Central memory CD8-positive, alpha-beta T cell (primary cell): ENCODE measurements at regions not wholly inside any gene's neighbourhood (a gene's known extent, or its start where the extent isn't known, plus 50 kb on each side); places are given as distances from the start of the nearest gene placed in this dataset.

Source experiments
- ATAC-seq: fragments of 150-1000 bp; cut with Tn5 transposase; replicated peaks from 2 replicates; pipeline ENCODE4 v1.10.0; 2022; ENCODE audit warnings: mild to moderate bottlenecking, moderate FRiP score, moderate number of reproducible peaks; ENCODE audit not compliant: poor library complexity, severe bottlenecking; ENCODE audit errors: extremely low read depth
- DNase-seq, 2 donors: peaks; one replicate each; pipeline ENCODE4 v3.0.0; 2021; ENCODE audit warnings: low spot score in 2 of 2
- H3K27ac Mint-ChIP-seq: one replicate; pipeline ENCODE4 v1.8.0; 2022; ENCODE audit warnings: low read depth, mild to moderate bottlenecking, moderate library complexity, mixed read lengths
- H3K27me3 Mint-ChIP-seq: one replicate; pipeline ENCODE4 v1.8.0; 2022; ENCODE audit warnings: mixed read lengths
- H3K36me3 Mint-ChIP-seq: one replicate; pipeline ENCODE4 v1.8.0; 2022; ENCODE audit warnings: mild to moderate bottlenecking, moderate library complexity, mixed read lengths; ENCODE audit not compliant: insufficient read depth
- H3K4me1 Mint-ChIP-seq: one replicate; pipeline ENCODE4 v1.8.0; 2022; ENCODE audit warnings: mixed read lengths
- H3K4me3 Mint-ChIP-seq: one replicate; pipeline ENCODE4 v1.8.0; 2022; ENCODE audit warnings: mild to moderate bottlenecking, moderate library complexity, mixed read lengths
- H3K9me3 Mint-ChIP-seq: one replicate; pipeline ENCODE4 v1.8.0; 2022; ENCODE audit warnings: mixed read lengths

DNA sequence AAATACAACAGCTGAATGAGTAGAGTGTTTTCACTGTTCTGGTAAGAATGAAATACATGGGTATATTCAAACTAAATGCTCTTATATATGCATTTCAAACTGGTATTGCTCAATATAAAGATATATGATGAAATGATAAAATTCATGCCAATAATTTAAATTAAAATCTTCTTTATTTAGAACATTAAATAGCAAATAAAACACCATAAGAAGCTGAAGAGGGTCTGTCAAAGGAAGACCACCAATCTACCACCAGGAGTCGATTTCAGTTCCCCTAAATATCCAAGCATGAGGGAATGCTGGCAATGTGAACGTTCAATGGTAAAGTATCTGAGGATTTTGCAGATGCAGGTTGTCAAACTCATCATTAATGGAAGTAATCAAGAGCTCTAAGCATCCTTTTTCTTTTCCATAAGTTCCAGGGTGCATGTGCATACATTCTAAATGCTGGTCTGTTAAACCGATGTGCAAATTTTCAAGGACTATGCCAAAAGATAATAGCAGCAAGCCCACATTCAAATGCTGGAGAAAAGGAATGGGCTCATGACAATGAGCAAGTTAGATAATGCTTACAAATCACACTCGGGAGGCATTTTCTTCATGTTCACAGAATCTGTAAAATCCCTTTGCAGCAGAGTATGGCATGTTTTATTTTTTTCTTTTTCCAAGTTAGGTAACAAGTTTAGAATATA lies 118.8 kb upstream of the MTAP start:
- Mint-ChIP-seq H3K9me3 (no peaks in the 10 kb centered on the region), H3K4me3 (no peak overlapping the region), H3K27ac (no peak overlapping the region), H3K27me3 (no peaks in the 10 kb centered on the region), H3K4me1 (no peaks in the 10 kb centered on the region), H3K36me3 (no peaks in the 10 kb centered on the region)
- DNase-seq: no peak
- ATAC-seq: no peak

DNA sequence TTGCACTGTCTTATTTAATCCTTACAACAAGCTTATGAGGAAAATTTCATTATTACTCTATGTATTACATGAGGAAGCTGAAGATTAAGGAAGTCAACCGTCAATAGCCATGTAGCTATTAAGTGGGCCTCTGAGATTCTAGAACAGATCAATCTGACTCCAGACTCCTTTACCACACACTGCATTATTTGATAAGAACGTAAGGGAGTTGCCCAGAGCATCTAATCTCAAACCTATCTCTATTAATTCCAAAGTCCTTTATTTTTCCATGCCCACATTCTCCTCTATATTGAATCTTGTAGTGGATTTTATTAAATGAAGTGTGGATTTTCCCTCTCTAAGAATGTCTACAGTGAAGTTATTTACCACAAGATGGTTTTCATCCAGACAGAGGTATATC lies 118.2 kb upstream of the MTAP start:
- H3K27me3 Mint-ChIP-seq: no peaks in the 10 kb centered on the region
- no peak for DNase-seq
- H3K36me3 Mint-ChIP-seq: no peaks in the 10 kb centered on the region
- no peaks in the 10 kb centered on the region for H3K9me3 Mint-ChIP-seq
- H3K4me3 Mint-ChIP-seq: no peak overlapping the region
- ATAC-seq: no peak
- H3K27ac Mint-ChIP-seq: no peak overlapping the region
- no peaks in the 10 kb centered on the region for H3K4me1 Mint-ChIP-seq

DNA sequence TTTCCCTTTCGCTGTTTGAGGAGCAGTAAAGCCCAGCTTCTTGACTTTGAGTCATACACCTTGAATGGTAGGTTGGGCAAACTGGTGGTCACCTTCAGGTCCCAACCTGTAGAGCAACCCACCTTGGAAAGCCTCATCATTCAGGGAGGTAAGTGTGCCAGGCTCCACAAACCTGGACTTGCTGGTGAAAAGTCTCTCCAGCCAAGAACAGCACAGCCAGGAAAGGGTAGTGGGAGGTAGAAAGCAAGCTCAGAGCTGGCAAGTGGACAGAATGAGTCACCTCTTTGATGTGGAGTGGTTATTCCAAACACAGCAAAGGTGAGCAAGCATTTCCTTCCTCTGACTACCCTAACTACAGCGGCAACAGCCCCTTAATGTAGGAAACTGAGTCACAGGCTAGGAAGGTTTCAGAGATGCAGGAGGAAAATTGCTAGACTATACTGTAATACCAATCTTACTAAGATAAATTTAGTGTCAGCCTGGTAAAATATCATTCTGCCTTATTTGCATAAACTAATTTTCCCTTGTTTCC lies 117.5 kb upstream of the MTAP start:
- H3K27me3 Mint-ChIP-seq: no peaks in the 10 kb centered on the region
- H3K9me3 Mint-ChIP-seq: no peaks in the 10 kb centered on the region
- H3K27ac Mint-ChIP-seq: no peak overlapping the region
- no peak for DNase-seq
- H3K36me3 Mint-ChIP-seq: no peaks in the 10 kb centered on the region
- H3K4me3 Mint-ChIP-seq: no peak overlapping the region
- H3K4me1 Mint-ChIP-seq: no peaks in the 10 kb centered on the region
- no peak for ATAC-seq

DNA sequence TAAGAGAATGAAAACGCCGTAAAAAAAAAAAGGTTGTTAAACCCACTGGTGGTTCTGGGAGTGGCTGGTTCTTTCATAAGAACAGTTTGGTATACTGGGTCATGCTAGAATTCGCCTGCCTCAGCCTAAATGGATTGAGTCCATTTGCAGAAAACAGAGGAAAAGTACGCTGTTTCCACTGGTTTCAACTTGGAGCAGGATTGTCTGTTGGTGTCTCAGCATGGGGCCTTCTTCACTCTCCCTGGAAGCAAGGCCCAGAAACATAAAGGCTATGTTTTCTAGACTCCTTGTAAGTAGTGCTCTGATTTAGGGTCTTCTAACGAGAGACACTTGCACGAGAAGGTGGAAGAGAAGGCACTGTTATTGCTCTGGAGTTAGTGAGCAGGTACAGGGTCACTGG lies 116.9 kb upstream of the MTAP start:
- no peak for ATAC-seq
- Mint-ChIP-seq H3K27me3 (no peaks in the 10 kb centered on the region), H3K4me3 (no peak overlapping the region), H3K27ac (no peak overlapping the region), H3K9me3 (no peaks in the 10 kb centered on the region), H3K36me3 (no peaks in the 10 kb centered on the region), H3K4me1 (no peaks in the 10 kb centered on the region)
- DNase-seq: no peak

DNA sequence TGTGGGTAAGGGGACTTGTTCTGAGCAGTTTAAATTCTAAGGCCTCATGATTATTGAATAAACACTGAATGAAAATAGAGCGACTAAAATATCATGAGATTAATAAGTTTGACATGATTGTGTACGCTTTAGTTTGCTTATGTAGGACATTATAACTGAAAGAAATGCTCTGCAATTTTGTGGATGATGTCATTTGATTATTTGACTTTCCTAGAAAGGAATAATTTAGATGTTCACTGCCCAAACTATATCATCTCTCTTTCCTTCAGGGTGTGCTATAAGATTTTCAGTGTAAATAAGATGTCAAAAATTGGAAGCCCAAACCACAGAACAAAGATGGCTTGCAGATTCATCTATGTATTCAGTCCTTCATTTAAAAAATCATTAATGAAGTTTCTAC lies 115.7 kb upstream of the MTAP start:
- no peaks in the 10 kb centered on the region for H3K9me3 Mint-ChIP-seq
- H3K27ac Mint-ChIP-seq: no peak overlapping the region
- peaks cover 8% of the 10 kb centered on the region for H3K27me3 Mint-ChIP-seq
- DNase-seq (no peak), ATAC-seq (no peak)
- H3K4me3 Mint-ChIP-seq: no peak overlapping the region
- H3K4me1 Mint-ChIP-seq: no peaks in the 10 kb centered on the region
- no peaks in the 10 kb centered on the region for H3K36me3 Mint-ChIP-seq

DNA sequence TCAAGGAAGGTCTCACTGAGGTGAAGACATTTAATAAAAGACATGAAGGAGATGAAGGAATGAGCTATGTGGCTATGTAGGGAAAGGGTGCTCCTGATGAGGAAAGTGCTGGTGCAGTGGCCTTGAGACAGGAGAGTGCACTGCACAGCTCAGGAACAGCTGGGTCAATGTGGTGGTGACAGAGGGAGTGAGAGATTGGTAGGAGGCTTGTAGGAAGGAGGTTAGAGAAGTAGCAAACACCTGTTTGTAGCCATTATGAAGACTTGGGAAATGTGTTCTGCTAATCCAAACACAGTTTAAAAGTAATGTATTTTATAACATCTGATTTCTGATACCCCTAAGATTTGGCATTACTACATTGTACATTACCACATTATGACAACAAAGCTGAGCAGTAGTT lies 115.1 kb upstream of the MTAP start:
- Mint-ChIP-seq H3K27me3 (peaks cover 14% of the 10 kb centered on the region), H3K27ac (no peak overlapping the region), H3K4me1 (no peaks in the 10 kb centered on the region), H3K36me3 (no peaks in the 10 kb centered on the region), H3K9me3 (no peaks in the 10 kb centered on the region), H3K4me3 (no peak overlapping the region)
- ATAC-seq (no peak), DNase-seq (no peak)

DNA sequence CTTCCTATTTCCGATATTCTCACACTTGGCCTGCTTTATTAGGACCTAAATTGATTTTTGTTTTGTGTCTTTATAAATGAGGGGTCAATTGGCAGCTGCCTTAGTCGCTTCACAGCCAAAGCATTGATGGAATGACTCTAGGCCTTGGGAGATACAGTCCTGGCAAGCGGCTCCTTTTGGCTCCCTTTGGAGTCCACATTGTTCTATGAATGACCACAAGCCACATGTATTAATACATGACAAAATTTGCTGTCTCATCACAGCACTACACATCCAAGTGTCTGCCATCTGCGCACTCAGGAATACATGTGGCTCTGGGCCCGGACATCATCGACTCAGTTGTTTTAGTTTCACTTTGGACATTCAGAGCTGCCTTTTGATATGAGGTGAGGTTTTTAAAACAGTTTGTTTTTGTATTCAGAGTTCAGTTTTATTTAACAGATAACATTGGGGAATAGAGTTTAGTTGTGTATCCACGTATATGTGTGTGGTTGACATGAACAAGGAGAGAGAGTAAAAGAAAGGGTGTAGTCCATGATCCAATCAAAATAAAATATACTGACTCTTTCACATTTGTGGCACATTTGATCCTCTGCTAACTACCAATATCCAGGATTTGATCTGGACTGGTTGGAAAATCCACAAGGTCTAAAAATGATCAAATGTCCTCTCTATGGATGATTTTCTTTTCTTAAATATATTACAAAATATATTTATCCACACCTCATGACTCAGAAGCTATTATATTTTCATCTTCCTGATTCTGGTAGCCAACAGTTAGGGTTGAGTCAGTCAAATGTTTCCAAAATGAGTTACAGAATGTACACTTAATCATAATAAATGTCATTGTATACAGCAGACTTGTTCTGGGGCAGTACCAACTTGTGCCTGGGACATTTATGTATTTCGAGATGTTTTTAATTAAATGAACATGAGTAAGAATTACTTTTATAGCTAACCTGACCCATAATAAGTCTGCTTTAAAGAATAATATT lies 114.0 kb upstream of the MTAP start:
- H3K4me3 Mint-ChIP-seq: no peak overlapping the region
- H3K4me1 Mint-ChIP-seq: no peaks in the 10 kb centered on the region
- H3K27ac Mint-ChIP-seq: no peak overlapping the region
- H3K36me3 Mint-ChIP-seq: no peaks in the 10 kb centered on the region
- peaks cover 21% of the 10 kb centered on the region for H3K27me3 Mint-ChIP-seq
- no peaks in the 10 kb centered on the region for H3K9me3 Mint-ChIP-seq
- ATAC-seq: no peak
- no peak for DNase-seq

DNA sequence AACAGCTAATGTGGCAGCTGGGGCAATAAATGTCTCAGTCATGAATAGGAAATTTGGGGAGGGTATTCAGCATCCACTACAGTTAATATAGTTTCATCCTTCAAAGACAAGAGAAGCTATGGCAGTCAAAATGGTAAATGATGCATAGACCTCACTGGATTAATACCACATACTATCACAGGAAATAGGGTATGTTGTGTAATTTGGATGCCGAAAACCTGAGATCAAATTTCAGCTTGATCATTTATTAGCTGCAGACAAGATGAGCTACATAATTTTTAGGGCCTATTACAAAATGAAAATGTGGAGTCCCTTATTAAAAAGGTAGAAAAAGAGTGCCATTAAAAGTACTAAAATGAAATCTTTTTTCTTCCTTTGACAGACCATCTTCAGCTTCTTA lies 112.6 kb upstream of the MTAP start:
- no peak for ATAC-seq
- Mint-ChIP-seq H3K36me3 (no peaks in the 10 kb centered on the region), H3K27me3 (peaks cover 27% of the 10 kb centered on the region), H3K9me3 (no peaks in the 10 kb centered on the region), H3K4me1 (no peaks in the 10 kb centered on the region), H3K27ac (no peak overlapping the region), H3K4me3 (no peak overlapping the region)
- DNase-seq: no peak

DNA sequence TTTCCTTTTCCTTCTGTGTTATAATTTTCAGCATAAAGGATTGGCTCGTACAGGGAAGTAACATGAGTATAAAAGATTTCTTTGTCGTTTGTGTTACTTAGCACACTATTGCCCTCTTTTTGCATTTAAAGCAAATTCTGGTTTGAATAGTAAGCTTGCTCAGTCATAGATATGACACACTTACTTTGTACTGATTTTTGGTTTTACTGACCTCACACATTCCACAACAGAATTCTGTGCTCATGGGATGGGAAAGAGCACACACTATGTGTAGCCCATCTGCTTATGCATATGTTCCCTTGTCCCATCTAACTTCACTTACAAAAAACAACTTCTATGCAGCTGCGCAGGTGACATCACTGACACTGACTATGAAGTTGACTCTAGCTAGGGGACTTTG lies 111.9 kb upstream of the MTAP start:
- Mint-ChIP-seq H3K4me3 (no peak overlapping the region), H3K27ac (no peak overlapping the region), H3K36me3 (no peaks in the 10 kb centered on the region), H3K4me1 (no peaks in the 10 kb centered on the region), H3K9me3 (no peaks in the 10 kb centered on the region), H3K27me3 (peaks cover 34% of the 10 kb centered on the region)
- DNase-seq (no peak), ATAC-seq (no peak)

DNA sequence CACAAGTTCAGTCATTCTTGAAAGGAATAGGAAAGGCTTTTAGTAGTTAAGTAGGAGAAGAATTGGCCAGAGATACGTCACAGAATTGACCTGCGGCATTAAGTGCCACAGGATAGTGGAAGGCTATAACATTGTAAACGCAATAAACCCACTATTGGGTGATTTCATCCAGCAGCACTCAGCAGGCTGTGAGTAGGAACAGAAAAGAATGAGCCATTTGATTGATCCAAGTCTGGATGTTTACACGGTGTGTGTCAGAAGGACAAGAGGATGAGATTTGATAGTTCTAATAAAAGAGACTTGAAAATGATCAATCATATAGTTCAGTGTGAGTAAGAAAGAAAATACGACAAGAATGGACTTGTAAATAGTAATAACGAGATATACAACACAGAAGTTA lies 110.0 kb upstream of the MTAP start:
- Mint-ChIP-seq H3K4me1 (no peaks in the 10 kb centered on the region), H3K36me3 (no peaks in the 10 kb centered on the region), H3K27me3 (peaks cover 37% of the 10 kb centered on the region), H3K4me3 (no peak overlapping the region), H3K27ac (no peak overlapping the region), H3K9me3 (no peaks in the 10 kb centered on the region)
- DNase-seq (no peak), ATAC-seq (no peak)

DNA sequence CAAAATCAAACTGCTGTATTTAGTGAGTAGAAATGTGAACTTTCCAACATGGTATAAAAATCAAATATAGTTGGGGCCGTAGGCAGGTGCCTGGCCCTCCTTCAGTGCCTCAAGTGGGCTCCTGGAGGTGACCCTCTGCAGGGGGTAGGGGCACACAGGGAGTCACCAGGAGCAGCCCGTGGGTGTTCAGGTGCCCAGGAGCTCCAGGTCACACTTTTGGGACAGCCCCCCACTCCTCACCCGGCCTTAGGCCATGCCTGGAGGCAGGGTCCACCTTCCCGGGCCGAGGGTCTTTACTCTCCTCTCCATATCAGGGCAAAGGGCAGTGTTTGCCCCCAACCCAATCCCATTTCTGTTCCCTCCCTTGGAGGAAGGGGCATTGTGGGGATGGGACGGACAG lies 108.0 kb upstream of the MTAP start:
- peaks cover 2% of the 10 kb centered on the region for H3K36me3 Mint-ChIP-seq
- DNase-seq (no peak), ATAC-seq (no peak)
- no peak overlapping the region for H3K27ac Mint-ChIP-seq
- H3K4me3 Mint-ChIP-seq: no peak overlapping the region
- H3K9me3 Mint-ChIP-seq: no peaks in the 10 kb centered on the region
- no peaks in the 10 kb centered on the region for H3K4me1 Mint-ChIP-seq
- peaks cover 37% of the 10 kb centered on the region for H3K27me3 Mint-ChIP-seq

DNA sequence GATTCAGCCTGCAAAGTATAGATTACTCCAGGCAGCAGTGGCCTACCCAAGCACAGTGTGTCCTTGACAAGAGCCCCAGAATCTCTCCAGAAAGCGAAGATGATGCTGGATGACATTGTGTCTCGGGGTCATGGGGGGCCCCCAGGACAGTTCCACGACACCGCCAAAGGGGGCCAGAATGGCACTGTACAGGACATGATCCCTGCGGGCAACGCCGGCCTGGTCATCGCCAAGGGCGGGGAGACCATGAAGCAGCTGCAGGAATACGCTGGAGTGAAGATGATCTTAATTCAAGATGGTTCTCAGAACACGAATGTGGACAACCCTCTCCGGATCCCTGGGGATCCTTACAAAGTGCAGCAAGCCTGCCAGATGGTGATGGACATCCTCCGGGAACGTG lies 107.0 kb upstream of the MTAP start:
- Mint-ChIP-seq H3K9me3 (no peaks in the 10 kb centered on the region), H3K4me3 (no peak overlapping the region), H3K27ac (no peak overlapping the region), H3K4me1 (no peaks in the 10 kb centered on the region), H3K36me3 (peaks cover 2% of the 10 kb centered on the region), H3K27me3 (peaks cover 37% of the 10 kb centered on the region)
- ATAC-seq (no peak), DNase-seq (no peak)

DNA sequence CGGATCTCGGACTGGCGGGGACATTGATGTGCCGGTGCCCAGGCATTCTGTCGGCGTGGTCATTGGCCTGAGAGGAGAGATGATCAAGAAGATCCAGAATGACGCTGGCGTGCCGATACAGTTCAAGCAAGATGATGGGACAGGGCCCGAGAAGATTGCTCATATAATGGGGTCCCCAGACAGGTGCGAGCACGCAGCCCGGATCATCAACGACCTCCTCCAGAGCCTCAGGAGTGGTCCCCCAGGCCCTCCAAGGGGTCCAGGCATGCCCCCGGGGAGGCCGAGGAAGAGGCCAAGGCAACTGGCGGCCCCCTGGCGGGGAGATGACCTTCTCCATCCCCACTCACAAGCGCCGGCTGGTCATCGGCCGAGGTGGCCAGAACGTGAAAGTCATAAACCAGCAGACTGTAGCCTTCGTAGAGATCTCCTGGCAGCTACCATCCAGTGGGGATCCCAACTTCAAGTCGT lies 106.5 kb upstream of the MTAP start:
- no peak overlapping the region for H3K27ac Mint-ChIP-seq
- no peak for ATAC-seq

More for the DNA sequence above, 106.5 kb upstream of the MTAP start:
- H3K27me3 Mint-ChIP-seq: peaks cover 37% of the 10 kb centered on the region
- no peaks in the 10 kb centered on the region for H3K4me1 Mint-ChIP-seq
- no peak overlapping the region for H3K4me3 Mint-ChIP-seq
- peaks cover 2% of the 10 kb centered on the region for H3K36me3 Mint-ChIP-seq
- no peaks in the 10 kb centered on the region for H3K9me3 Mint-ChIP-seq
- DNase-seq: no peak
